ENCODE measurements at regions not wholly inside any gene's neighbourhood (a gene's known extent, or its start where the extent isn't known, plus 50 kb on each side); places are given as distances from the start of the nearest gene placed in this dataset.

DNA sequence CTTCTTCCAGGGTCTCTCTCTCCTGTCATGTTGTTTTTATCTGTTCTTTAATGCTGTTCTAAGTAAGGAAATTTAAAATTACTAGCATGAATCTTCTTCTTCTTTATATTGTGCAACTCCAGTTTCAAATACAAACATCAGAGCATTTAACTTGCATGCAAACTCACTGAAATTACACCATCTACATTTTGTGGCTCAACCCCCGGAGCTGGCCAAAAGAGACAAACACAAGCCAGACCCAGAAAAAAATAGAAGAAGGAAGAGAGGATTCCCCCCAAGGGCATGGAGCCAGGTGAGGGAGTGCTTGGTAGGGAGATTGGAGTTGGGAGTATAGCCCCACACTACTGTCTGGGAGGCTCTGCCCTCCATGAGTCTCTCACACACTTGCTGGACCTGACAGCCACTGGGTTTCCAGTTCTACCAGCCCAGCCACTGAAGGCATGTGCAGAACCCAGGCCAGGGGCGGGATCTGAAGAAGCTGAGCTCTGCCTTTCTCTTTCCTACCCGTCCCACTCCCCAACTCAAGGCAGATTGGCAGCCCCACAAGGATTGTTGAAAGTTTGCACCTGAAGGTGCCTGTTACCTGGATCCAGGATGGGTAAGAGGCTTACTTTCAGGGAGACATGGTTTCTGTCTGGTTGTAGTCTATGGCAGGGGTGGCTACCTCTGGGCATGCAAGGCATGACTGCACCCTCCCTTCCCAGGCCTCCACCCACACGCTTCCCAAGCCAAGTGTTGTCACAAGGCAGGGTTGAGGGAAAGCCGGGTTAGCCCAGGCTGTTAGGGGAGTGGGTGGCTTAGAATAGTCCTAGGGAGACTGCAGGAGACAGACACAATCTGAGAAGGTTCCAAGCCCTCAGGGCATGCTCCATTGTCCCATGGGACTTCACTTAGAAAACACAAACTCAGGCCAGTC lies 297.2 kb downstream of the TGFB2 start:
- no peak for DNase-seq (ENCODE audit: low spot score)

GRCh38 chr1:218643281-218643680 lies 298.1 kb downstream of the TGFB2 start:
- no peak for DNase-seq (ENCODE audit: low spot score)

DNA sequence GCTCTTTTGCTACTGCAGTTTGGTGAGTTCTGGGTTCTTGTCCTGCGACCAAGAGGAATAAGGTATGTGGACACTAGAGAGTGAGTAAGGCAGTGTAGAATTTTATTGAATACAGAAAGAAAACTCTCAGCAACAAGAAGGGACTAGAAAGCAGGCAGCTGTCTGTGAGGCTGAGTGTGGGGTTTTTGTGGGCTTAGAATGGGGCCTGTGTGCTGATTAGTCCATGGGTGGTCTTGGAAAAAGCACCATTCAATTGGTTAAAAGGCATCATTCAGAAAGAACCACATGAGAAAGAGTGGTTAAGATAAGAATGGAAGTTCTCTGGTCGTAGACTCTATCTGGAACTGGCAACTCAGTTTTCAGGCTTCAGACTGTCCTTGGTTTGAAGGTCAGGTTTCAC lies 298.8 kb downstream of the TGFB2 start:
- DNase-seq (ENCODE audit: low spot score) = no peak

DNA sequence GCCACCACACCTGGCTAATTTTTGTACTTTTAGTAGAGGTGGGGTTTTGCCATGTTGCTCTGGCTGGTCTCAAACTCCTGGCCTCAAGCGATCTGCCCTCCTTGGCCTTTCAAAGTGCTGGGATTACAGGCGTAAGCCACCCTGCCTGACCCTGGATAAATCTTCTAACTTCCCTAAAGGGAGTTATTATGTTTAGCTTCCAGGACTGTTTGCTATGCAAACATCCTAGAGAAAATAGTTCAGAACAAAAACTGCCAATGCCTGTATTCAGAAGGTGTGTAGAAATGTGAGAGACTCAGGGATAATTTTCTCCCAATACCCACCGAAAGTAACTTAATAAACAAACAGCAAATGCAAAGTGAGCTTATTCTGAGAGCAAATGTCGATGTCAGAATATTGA lies 301.2 kb downstream of the TGFB2 start:
- DNase-seq (ENCODE audit: low spot score) = no peak

DNA sequence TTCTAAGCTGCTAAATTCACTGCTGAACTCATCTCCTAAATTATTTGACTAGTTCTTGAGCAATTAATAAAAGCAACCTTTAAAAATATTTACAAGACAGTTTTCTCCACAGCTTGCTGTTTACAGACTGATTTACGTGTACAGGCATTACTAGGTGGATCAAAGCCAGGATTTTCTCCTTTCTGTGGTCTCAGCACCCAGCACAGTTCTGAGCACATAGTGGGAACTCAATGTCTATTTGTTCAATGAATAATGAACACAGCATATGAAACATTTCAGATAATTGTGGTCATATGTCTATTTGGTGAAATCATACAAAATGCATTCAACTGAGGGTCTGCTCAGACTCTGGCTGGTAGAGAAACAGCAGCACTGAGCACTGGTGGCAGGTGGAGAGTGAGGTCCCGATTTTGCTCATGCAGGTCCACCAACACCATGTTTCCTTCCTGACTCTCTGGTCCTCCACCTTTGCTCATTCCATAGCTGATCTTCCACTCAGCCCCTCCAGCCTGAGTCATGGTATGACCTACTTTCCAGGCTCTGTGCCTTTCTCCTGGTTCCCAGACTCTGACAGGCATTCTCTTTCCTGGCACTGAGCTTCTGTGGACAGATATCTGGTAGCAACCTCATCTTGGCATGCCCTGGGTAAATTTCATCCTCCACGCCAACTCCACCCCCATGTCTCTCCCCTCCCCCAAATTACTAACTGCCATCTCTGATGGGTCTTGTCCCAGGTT lies 311.3 kb downstream of the TGFB2 start:
- DNase-seq (ENCODE audit: low spot score) = no peak

DNA sequence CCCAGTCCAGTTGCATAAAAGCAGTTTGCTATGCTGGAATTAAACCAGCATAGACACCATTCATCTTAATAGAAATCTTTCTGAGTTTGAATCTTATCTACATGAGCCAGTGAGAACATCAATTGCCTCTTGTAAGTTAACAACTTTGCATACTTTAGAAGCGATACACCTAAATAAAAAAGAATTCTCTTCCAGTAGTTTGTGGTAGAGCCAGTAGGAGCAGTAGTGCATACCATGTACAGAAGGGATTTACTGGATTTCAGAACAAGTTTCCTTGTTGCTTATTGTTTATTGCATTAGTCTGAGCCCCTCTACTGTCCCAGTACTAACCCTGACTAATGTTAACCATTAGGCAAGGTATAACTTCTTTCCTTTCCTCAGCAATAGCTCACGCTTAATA lies 313.1 kb downstream of the TGFB2 start:
- DNase-seq (ENCODE audit: low spot score) = no peak

- DNase-seq (ENCODE audit: low spot score) = no peak
Observed at GRCh38 chr1:218658899-218659298, 313.8 kb downstream of the TGFB2 start.

DNA sequence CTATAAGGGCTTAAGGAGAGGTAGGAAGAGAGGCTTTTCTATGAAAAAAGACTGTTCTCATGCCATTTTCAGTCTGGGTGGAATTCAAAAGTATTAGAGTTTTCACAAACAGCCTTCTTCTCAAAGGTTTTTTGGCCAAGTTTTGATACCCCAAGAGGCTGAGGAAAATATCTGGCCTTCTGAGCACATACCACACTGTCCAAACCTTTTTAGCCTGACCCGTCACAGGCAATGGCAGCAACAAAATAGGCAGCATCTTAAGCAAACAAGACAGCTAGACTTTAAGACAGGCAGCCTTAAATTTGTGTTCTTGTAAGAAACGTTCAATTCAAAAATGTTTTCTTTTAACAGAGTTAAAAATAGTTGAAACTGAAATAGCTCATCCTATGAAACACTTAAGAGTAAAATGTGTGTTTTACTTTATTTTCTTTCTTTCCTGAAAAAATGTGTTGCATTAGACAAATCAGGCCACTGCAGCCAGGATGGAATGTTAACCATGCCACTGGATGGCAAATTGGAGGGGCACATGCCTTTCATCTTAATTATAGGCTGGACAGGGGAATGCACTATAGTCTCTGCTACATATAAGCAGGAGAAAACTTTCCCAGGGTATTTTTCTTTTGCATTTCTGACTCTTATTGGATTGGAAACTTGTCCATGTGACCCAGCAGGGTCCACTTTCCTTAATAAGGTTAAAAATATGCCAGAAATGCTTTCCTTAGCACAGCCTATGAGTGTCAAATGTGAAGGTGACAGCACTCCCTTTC lies 315.0 kb downstream of the TGFB2 start:
- DNase-seq (ENCODE audit: low spot score) = no peak

DNA sequence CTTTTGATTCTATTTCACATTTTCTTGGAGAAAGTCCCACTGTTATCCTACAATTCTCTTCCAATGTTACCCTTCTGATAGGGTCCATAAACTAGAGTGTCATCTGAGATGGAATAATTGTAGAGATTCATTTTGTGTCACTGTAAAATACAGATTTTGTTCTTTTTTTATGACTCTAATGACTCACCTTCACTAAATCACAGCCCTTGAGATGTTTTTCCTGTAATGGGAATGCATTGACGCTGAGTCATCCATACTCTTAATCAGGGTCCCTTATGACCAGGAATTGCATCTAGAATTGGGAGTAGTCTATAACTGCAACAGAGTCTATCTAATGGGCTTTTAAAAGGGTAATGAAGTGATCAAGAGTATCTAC lies 315.5 kb downstream of the TGFB2 start:
- DNase-seq (ENCODE audit: low spot score) = no peak

GRCh38 chr1:218661411-218661810 lies 316.3 kb downstream of the TGFB2 start:
- DNase-seq (ENCODE audit: low spot score) = no peak

DNA sequence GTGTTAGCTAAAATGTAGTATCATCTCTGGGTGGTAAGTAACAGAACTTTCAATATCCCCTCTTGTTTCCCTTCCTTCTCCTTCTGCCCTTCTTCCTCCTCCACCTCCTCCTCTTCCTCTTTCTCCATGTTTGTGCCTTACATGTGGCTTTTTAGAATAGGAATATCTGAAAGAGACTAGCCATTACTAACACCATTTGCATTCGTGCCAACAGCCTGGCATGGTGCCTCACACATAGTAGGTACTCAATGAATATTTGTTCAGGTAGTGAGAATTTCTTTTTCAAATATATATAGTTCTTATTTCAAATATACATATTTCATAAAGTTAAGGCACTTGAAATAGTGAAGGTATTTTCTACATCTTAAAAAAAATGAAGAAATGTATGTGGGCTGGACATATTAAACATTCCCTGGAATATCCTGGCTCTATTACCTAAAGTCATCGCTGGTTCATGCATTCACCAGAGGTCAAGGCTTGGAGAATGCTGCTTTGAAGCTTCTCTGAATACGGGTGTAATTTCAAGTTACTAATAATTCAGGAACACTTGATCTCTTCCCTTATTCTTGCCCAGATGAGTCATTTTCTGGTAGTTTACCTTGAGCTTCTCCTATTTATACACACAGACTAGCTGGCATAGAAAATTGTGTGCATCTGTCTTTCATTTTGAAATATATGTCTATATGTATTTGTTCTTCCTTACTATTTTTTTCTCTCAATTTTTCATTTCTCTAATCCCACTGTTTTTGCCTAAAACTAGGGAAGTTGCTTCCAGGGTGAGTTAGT lies 319.4 kb downstream of the TGFB2 start:
- DNase-seq (ENCODE audit: low spot score) = no peak

- DNase-seq (ENCODE audit: low spot score) = peak; percentile 29
Observed at GRCh38 chr1:218665221-218665620, 320.1 kb downstream of the TGFB2 start.

- DNase-seq (ENCODE audit: low spot score) = no peak
Observed at GRCh38 chr1:218666263-218666662, 321.1 kb downstream of the TGFB2 start.

- DNase-seq (ENCODE audit: low spot score) = no peak
Observed at GRCh38 chr1:218667781-218668516, 322.8 kb downstream of the TGFB2 start.

DNA sequence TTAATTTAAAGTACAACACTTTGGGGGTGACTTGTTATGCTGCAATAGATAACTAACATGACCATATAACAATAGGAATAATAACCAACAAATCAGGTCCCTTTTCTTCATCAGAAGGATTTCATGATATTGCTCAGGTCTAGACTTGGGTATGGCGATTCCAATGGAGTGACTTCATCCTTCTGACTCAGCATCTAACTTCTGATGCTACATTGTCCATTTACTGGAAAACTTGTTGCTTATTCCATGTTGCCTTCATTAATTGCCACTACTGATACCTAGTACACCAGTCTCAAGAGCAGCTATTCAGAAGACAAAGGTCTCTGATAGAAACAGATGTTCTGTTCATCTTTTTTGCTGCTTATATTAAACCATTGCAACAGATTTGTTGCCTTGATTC lies 324.3 kb downstream of the TGFB2 start:
- DNase-seq (ENCODE audit: low spot score) = no peak

DNA sequence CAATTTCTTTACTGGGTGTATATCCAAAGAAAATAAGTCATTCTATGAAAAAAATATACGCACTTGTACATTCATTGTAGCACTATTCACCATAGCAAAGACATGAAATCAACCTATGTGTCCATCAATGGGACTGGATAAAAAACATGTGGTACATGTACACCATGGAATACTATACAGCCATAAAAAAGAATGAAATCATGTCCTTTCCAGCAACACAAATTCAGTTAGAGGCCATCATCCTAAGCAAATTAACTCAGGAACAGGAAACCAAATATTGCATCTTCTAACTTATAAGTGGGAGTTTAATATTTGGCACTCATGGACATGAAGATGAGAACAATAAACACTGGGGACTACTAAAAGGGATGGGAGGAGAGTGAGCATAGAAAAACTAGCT lies 325.7 kb downstream of the TGFB2 start:
- no peak for DNase-seq (ENCODE audit: low spot score)

DNA sequence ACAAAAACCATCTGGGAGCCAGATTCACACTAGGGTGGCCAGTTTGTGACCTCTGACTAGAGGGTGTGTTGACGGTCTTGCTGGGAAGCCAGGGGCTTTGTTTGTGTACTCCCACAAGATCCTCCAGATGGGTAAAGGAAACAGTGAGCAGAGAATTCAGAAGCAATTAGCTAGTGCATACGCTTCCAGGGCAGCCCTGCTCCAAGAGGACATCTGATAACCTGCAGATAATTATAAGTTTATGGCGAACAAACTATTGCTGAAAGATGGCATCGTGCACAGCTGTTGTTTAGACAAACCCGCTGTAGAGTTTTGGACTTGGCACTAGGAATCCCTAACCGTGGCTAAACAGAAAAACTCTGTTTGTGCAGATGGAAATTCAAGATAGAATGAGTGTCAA lies 326.4 kb downstream of the TGFB2 start:
- no peak for DNase-seq (ENCODE audit: low spot score)

DNA sequence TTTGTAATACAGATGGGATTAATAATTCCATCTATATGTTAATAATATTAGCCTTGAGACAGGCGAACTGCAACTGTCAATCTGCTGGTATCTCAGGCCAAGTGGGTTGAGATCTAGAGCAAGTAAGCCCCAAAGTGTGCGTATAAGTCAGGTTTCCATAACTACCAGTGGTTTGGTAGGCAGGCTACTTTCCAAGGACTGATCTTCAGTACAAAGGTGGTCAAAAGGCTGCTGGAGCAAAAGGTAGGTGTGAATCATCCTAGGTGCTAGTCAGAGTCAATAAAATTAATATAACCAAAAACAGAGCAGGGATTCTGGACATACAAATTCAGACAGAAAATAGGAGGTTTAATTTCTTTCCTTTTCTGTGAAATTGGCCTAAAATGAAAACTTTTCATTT lies 328.0 kb downstream of the TGFB2 start:
- no peak for DNase-seq (ENCODE audit: low spot score)

DNA sequence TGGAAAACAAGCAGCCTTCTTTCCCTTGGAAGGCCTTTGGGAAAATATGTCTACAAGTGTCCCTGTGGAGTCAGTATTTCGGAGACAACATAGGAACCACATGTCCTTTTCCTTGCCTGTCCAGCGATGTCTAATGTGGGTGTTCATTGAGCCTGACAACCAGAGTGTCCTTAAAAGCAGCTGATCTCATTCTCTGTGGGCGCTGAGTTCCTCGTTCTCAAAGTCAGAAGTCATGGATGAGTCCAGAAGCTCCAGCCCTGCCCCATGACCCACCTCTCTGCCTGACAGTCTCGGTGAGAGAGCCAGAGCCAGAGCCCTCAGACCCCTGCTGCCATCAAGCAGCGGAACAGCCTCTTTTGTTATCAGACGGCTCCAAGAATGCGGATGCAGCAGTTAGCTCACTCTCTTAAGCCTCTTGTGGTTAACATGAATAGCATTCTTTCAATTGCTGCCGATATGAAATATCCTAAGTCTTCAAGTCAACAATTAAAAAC lies 329.2 kb downstream of the TGFB2 start:
- DNase-seq (ENCODE audit: low spot score) = no peak

DNA sequence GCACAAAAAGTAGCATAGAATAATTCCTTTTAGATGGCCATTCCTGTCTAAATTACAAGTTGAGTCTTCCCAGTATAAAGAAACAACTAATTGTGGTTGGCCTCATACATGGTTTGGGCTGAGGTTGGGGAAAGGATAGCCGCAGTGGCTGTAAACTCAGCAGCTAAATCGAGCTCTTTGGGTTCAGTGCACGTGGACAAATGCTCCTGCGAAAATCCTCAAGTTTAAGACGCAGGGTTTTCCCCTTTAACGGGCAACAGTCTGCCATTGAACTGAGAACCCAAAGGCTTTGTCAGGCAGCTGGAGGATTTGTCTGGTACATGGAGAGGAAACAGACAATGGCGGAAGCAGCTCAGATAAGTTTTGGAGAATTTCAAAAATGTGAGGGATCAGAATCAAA lies 331.9 kb downstream of the TGFB2 start:
- DNase-seq (ENCODE audit: low spot score) = no peak

DNA sequence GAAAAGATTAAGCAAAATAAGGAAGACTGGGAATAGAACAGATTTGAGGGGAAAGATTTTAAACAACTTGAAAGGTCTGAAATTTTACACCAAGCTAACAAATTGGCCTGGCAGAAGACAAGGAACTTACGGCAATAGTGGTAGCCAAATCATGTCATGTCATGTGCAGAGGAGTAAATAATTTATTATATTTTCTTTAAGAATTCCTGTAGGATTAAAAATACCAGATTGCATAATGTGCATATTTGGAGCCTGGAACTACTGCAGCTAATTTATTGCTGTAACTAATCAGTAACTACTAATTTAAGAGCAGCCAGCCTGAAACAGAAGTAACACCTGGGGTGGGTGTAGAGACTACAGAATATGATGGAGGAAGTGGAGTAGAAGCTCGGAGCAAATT lies 334.3 kb downstream of the TGFB2 start:
- no peak for DNase-seq (ENCODE audit: low spot score)
